H1 (cell line): ENCODE measurements at regions not wholly inside any gene's neighbourhood (a gene's known extent, or its start where the extent isn't known, plus 50 kb on each side); places are given as distances from the start of the nearest gene placed in this dataset.

Source experiments
- CTCF ChIA-PET: fragments of 300-600 bp; sonication (Branson Sonifier 250); formaldehyde crosslinking; loops from one replicate; lab custom pipeline; 2021; ENCODE audit not compliant: partially characterized antibody; lab: Charles Lee
- POLR2A ChIA-PET: fragments of 300-600 bp; sonication (Branson Sonifier 250); formaldehyde crosslinking; loops from one replicate; lab custom pipeline; 2021; ENCODE audit warnings: inconsistent platforms; ENCODE audit not compliant: partially characterized antibody; lab: Charles Lee
- DNase-seq, 2 experiments: peaks; one replicate each; pipeline versions ENCODE4 v3.0.0 to v3.0.0-alpha.2; 2010 to 2022; ENCODE audit warnings: low spot score in 2 of 2, low read depth in 1 of 2, mixed read lengths in 1 of 2
- FAIRE-seq: peaks from 2 replicates; lab custom pipeline; 2011; peaks lifted over from hg19 to GRCh38; lab: Jason Lieb, UNC
- H2AFZ ChIP-seq: 2 replicates; pipeline ENCODE4 v1.8.1; 2012; ENCODE audit warnings: low read length, inconsistent platforms
- H2AK5ac ChIP-seq: 2 replicates; pipeline ENCODE4 v1.6.1; 2013; ENCODE audit warnings: low read depth, low read length
- H2BK120ac ChIP-seq: replicated peaks from 2 replicates; pipeline ENCODE3; 2013; ENCODE audit warnings: low read depth, low read length, inconsistent platforms
- H2BK12ac ChIP-seq: 2 replicates; pipeline ENCODE4 v1.6.1; 2013; ENCODE audit warnings: low read depth, low read length
- H2BK15ac ChIP-seq: 2 replicates; pipeline ENCODE4 v1.6.1; 2013; ENCODE audit warnings: low read length
- H2BK20ac ChIP-seq: 2 replicates; pipeline ENCODE4 v1.6.1; 2013; ENCODE audit warnings: low read length
- H2BK5ac ChIP-seq: 2 replicates; pipeline ENCODE4 v1.6.1; 2013; ENCODE audit warnings: low read depth, low read length
- H3K14ac ChIP-seq: 2 replicates; pipeline ENCODE4 v1.6.1; 2013; ENCODE audit warnings: inconsistent platforms; ENCODE audit not compliant: insufficient read length
- H3K18ac ChIP-seq: 2 replicates; pipeline ENCODE4 v1.6.1; 2013; ENCODE audit warnings: low read length; ENCODE audit errors: extremely low read depth
- H3K23ac ChIP-seq: 2 replicates; pipeline ENCODE4 v1.6.1; 2013; ENCODE audit warnings: inconsistent platforms; ENCODE audit not compliant: insufficient read length
- H3K23me2 ChIP-seq: 2 replicates; pipeline ENCODE4 v1.6.1; 2013; ENCODE audit warnings: low read depth, low read length
- H3K27ac ChIP-seq: 2 replicates; pipeline ENCODE4 v1.6.1; 2011; ENCODE audit warnings: low read depth, low read length, inconsistent platforms
- H3K27me3 ChIP-seq, 4 experiments: replicated peaks in 1 of 4; 1 replicate in 1 of 4; 2 replicates in 3 of 4; pipeline versions ENCODE4 v1.6.1 to v1.8.1; 2011 to 2013; ENCODE audit warnings: low read length in 3 of 4, mild to moderate bottlenecking in 3 of 4, inconsistent platforms in 2 of 4, mixed read lengths in 2 of 4, moderate library complexity in 1 of 4; ENCODE audit not compliant: control insufficient read depth in 3 of 4, insufficient read depth in 3 of 4; ENCODE audit errors: extremely low read depth in 1 of 4
- H3K36me3 ChIP-seq, 4 experiments: 2 replicates each; pipeline versions ENCODE4 v1.6.1 to v1.8.1; 2011 to 2013; ENCODE audit warnings: mild to moderate bottlenecking in 4 of 4, low read length in 3 of 4, moderate library complexity in 2 of 4, control low read depth in 1 of 4, inconsistent platforms in 1 of 4; ENCODE audit not compliant: insufficient read depth in 4 of 4, control insufficient read depth in 2 of 4
- H3K4ac ChIP-seq: replicated peaks from 2 replicates; pipeline ENCODE3; 2013; ENCODE audit warnings: low read length, low read depth, mixed read lengths, inconsistent platforms; ENCODE audit not compliant: insufficient read length
- H3K4me1 ChIP-seq, 4 experiments: replicated peaks in 1 of 4; 1 replicate in 1 of 4; 2 replicates in 3 of 4; pipeline versions ENCODE4 v1.6.1 to v1.8.1; 2011 to 2013; ENCODE audit warnings: low read length in 3 of 4, inconsistent platforms in 2 of 4, mixed read lengths in 1 of 4; ENCODE audit not compliant: insufficient read depth in 4 of 4, control insufficient read depth in 3 of 4
- H3K4me2 ChIP-seq, 2 experiments: 2 replicates each; pipeline versions ENCODE4 v1.6.1 to v1.8.1; 2011 to 2013; ENCODE audit warnings: low read depth in 2 of 2, low read length in 2 of 2, control low read depth in 1 of 2, inconsistent platforms in 1 of 2, mild to moderate bottlenecking in 1 of 2; ENCODE audit not compliant: insufficient read depth in 1 of 2
- H3K4me3 ChIP-seq, 4 experiments: fragments of 200-600, 300-600 bp in 1 of 4; sonication (generic), shearing (Covaris generic), sonication (Bioruptor Twin) in 1 of 4; 2 replicates each; pipeline versions ENCODE4 v1.5.1 to v1.8.1; 2011 to 2016; ENCODE audit warnings: low read length in 4 of 4, low read depth in 3 of 4, control low read depth in 2 of 4, inconsistent platforms in 2 of 4, mild to moderate bottlenecking in 2 of 4, mixed read lengths in 1 of 4, moderate library complexity in 1 of 4; ENCODE audit not compliant: insufficient read depth in 2 of 4; ENCODE audit errors: extremely low read depth in 1 of 4
- H3K56ac ChIP-seq: replicated peaks from 2 replicates; pipeline ENCODE3; 2013; ENCODE audit warnings: low read depth, mild to moderate bottlenecking, mixed read lengths, low read length, inconsistent platforms; ENCODE audit not compliant: insufficient read length
- H3K79me1 ChIP-seq: 2 replicates; pipeline ENCODE4 v1.6.1; 2013; ENCODE audit warnings: low read depth, low read length, control low read depth
- H3K79me2 ChIP-seq, 2 experiments: 2 replicates each; pipeline versions ENCODE4 v1.6.1 to v1.8.1; 2012 to 2013; ENCODE audit warnings: low read length in 2 of 2, mild to moderate bottlenecking in 2 of 2, inconsistent platforms in 1 of 2; ENCODE audit not compliant: insufficient read depth in 2 of 2, control insufficient read depth in 1 of 2
- H3K9ac ChIP-seq, 4 experiments: replicated peaks in 1 of 4; 1 replicate in 1 of 4; 2 replicates in 3 of 4; pipeline versions ENCODE4 v1.6.1 to v1.8.1; 2011 to 2013; ENCODE audit warnings: low read depth in 3 of 4, low read length in 3 of 4, control low read depth in 2 of 4, mild to moderate bottlenecking in 2 of 4, moderate library complexity in 2 of 4, inconsistent platforms in 1 of 4; ENCODE audit errors: extremely low read depth in 1 of 4
- H3K9me3 ChIP-seq, 2 experiments: 2 replicates each; pipeline versions ENCODE4 v1.6.1 to v1.8.1; 2012 to 2013; ENCODE audit warnings: mild to moderate bottlenecking in 2 of 2, moderate library complexity in 2 of 2, control low read depth in 1 of 2, inconsistent platforms in 1 of 2, low read depth in 1 of 2, low read length in 1 of 2, mixed read lengths in 1 of 2; ENCODE audit not compliant: insufficient read depth in 2 of 2
- H4K20me1 ChIP-seq, 2 experiments: replicated peaks in 1 of 2; 2 replicates each; pipeline versions ENCODE3 to v1.8.1; 2011 to 2013; ENCODE audit warnings: inconsistent platforms in 2 of 2, low read length in 2 of 2, mild to moderate bottlenecking in 1 of 2; ENCODE audit not compliant: insufficient read depth in 2 of 2, control insufficient read depth in 1 of 2
- H4K5ac ChIP-seq: 2 replicates; pipeline ENCODE4 v1.6.1; 2013; ENCODE audit warnings: low read length, low read depth, mixed read lengths, inconsistent platforms; ENCODE audit not compliant: insufficient read length
- H4K8ac ChIP-seq: 2 replicates; pipeline ENCODE4 v1.8.0; 2013; ENCODE audit warnings: mild to moderate bottlenecking, moderate library complexity, low read length, inconsistent platforms; ENCODE audit not compliant: insufficient read depth; ENCODE audit errors: extremely low read depth
- H4K91ac ChIP-seq: replicated peaks from 2 replicates; pipeline ENCODE3; 2013; ENCODE audit warnings: low read length, mixed read lengths, inconsistent platforms; ENCODE audit not compliant: insufficient read length
- BACH1 ChIP-seq: IDR thresholded peaks from 2 replicates; pipeline ENCODE4 v1.6.1; 2012; ENCODE audit warnings: low read length, improper control_type of control experiment
- CEBPB ChIP-seq: IDR thresholded peaks from 2 replicates; pipeline ENCODE4 v1.6.1; 2012; ENCODE audit warnings: low read depth, low read length
- CREB1 ChIP-seq: IDR thresholded peaks from 2 replicates; pipeline ENCODE4 v1.6.1; 2012; ENCODE audit warnings: inconsistent platforms
- EP300 ChIP-seq, 2 experiments: IDR thresholded peaks; 1 replicate in 1 of 2; 2 replicates in 1 of 2; pipeline ENCODE4 v1.6.1; 2011 to 2012; ENCODE audit warnings: low read depth in 2 of 2, low read length in 2 of 2, mild to moderate bottlenecking in 2 of 2, borderline replicate concordance in 1 of 2, inconsistent platforms in 1 of 2, moderate library complexity in 1 of 2
- JUND ChIP-seq: IDR thresholded peaks from 2 replicates; pipeline ENCODE4 v1.6.1; 2011; ENCODE audit warnings: mild to moderate bottlenecking, improper control_type of control experiment, low read length
- KDM1A ChIP-seq: fragments of 200-600, 300-600 bp; sonication (generic); IDR thresholded peaks from 2 replicates; pipeline ENCODE4 v1.7.1; 2016; ENCODE audit warnings: mild to moderate bottlenecking, low read length, borderline replicate concordance
- MAFK ChIP-seq: IDR thresholded peaks from 2 replicates; pipeline ENCODE4 v1.6.1; 2012; ENCODE audit warnings: low read depth, mild to moderate bottlenecking, improper control_type of control experiment, low read length
- NANOG ChIP-seq: IDR thresholded peaks from 2 replicates; pipeline ENCODE4 v1.6.1; 2011; ENCODE audit warnings: low read length, low read depth, mild to moderate bottlenecking, inconsistent platforms; ENCODE audit not compliant: insufficient read depth, poor library complexity, severe bottlenecking
- POU5F1 ChIP-seq: IDR thresholded peaks from 2 replicates; pipeline ENCODE4 v1.6.1; 2011; ENCODE audit warnings: low read depth, mild to moderate bottlenecking, low read length, moderate library complexity
- RBBP5 ChIP-seq: IDR thresholded peaks from 2 replicates; pipeline ENCODE4 v1.7.1; 2012; ENCODE audit warnings: low read depth, mild to moderate bottlenecking, inconsistent platforms, low read length, moderate library complexity, borderline replicate concordance
- RNF2 ChIP-seq: fragments of 200-900, 300-1000 bp; sonication (generic); IDR thresholded peaks from 2 replicates; pipeline ENCODE4 v1.7.1; 2016; ENCODE audit warnings: borderline replicate concordance, low read depth, mild to moderate bottlenecking, antibody characterized with exemption, low read length; ENCODE audit not compliant: poor library complexity, severe bottlenecking; ENCODE audit errors: missing control alignments
- RXRA ChIP-seq: IDR thresholded peaks from 2 replicates; pipeline ENCODE4 v1.6.1; 2011; ENCODE audit warnings: low read depth, mild to moderate bottlenecking, low read length, moderate library complexity; ENCODE audit not compliant: insufficient read depth
- TAF1 ChIP-seq: IDR thresholded peaks from 2 replicates; pipeline ENCODE4 v1.6.1; 2011; ENCODE audit warnings: mild to moderate bottlenecking, low read depth, low read length
- TCF12 ChIP-seq: IDR thresholded peaks from 2 replicates; pipeline ENCODE4 v1.6.1; 2011; ENCODE audit warnings: low read depth, mild to moderate bottlenecking, low read length
- WGBS, 2 experiments: shearing (Covaris generic) in 1 of 2; methylation state at CpG; one replicate each; pipeline versions ENCODE4 v1.1.6 to v1.1.7; 2013 to 2015; ENCODE audit warnings: low lambda C conversion rate in 2 of 2, mixed read lengths in 2 of 2, inconsistent platforms in 1 of 2, low coverage in 1 of 2, missing lambda C conversion rate in 1 of 2; ENCODE audit not compliant: insufficient replicate concordance in 2 of 2, insufficient coverage in 1 of 2, insufficient read length in 1 of 2; ENCODE audit errors: extremely low coverage in 1 of 2, missing lambda C conversion rate in 1 of 2; 5-methylcytosine and 5-hydroxymethylcytosine counted together
- TF ChIP-seq, protein P1 (sequence below): IDR thresholded peaks from 2 replicates; pipeline ENCODE4 v1.6.1; 2012; ENCODE audit warnings: inconsistent platforms

DNA sequence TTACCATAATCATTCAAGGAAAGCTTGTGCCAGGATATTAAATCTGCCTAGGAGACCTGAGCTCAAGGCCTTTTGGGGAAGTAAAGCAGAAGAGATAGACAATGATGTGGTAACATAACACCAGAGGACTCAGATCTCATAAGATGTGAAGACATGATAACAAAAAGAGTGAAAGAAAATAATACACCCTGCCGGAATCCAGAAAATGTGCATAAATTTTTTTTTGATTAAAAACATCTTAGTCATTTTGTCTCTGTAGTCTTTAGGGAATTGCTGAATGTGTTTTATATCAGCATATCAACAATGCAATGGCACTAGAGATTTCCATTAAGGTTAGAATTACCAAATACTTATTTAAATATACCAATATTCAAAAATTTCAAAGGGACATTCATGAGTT is 326.8 kb upstream of the ROBO1 start:
- Histone ChIP-seq H3K4ac (no peak overlapping the region), H4K8ac (no peak overlapping the region), H3K4me2 (no peak overlapping the region), H2AFZ (no peak overlapping the region), H4K5ac (no peak overlapping the region), H3K9me3 (no peaks in the 10 kb centered on the region), H3K56ac (no peak overlapping the region), H4K91ac (no peak overlapping the region), H3K4me1 (no peaks in the 10 kb centered on the region), H3K27me3 (no peaks in the 10 kb centered on the region), H4K20me1 (no peaks in the 10 kb centered on the region), H3K4me3 (no peak overlapping the region), H2AK5ac (no peak overlapping the region), H3K79me2 (no peaks in the 10 kb centered on the region), H2BK20ac (no peak overlapping the region), H2BK12ac (no peak overlapping the region), H3K14ac (no peak overlapping the region), H2BK120ac (no peak overlapping the region), H2BK5ac (no peak overlapping the region), H2BK15ac (no peak overlapping the region), H3K27ac (no peak overlapping the region), H3K23ac (no peak overlapping the region), H3K36me3 (no peaks in the 10 kb centered on the region), H3K9ac (no peak overlapping the region), H3K23me2 (no peaks in the 10 kb centered on the region), H3K79me1 (no peaks in the 10 kb centered on the region), H3K18ac (no peak overlapping the region)
- POLR2A ChIA-PET, result no interaction called here
- CTCF ChIA-PET, result no interaction called here
- WGBS, 2 experiments, result 100% methylated on average over 1 of the region's 1 CpG; no CpG with 5 or more reads in 1 of the 2 experiments
- no peak for FAIRE-seq
- DNase-seq, result no peak
- no peak for TF ChIP-seq CREB1
- TF ChIP-seq, protein P1, sequence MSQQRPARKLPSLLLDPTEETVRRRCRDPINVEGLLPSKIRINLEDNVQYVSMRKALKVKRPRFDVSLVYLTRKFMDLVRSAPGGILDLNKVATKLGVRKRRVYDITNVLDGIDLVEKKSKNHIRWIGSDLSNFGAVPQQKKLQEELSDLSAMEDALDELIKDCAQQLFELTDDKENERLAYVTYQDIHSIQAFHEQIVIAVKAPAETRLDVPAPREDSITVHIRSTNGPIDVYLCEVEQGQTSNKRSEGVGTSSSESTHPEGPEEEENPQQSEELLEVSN, result no peak
- TF ChIP-seq NANOG, result no peak
- TF ChIP-seq CEBPB, result no peak
- no peak for TF ChIP-seq JUND
- no peak for TF ChIP-seq EP300 (IDR thresholded peaks at IDR 0.05; ENCODE audit: borderline replicate concordance in 1 of 2, low read depth in 2 of 2, low read length in 2 of 2)
- TF ChIP-seq POU5F1, result no peak
- TF ChIP-seq RNF2, result no peak
- TF ChIP-seq KDM1A, result no peak
- no peak for TF ChIP-seq BACH1
- TF ChIP-seq RXRA, result no peak
- TF ChIP-seq MAFK, result no peak
- no peak for TF ChIP-seq TAF1
- no peak for TF ChIP-seq TCF12
- no peak for TF ChIP-seq RBBP5
